ENCODE measurements at regions not wholly inside any gene's neighbourhood (a gene's known extent, or its start where the extent isn't known, plus 50 kb on each side); places are given as distances from the start of the nearest gene placed in this dataset.
"Not testable (repeated sequence)": the region's sequence is repeated elsewhere in the genome, so short reads cannot be mapped to it uniquely, and the experiment has no call there.

GRCh38 chr4:96993560-96993959 is 1149.7 kb downstream of the STPG2 start:
- no peak overlapping the region for H3K4me3 ChIP-seq
- no peaks in the 10 kb centered on the region for H3K36me3 ChIP-seq
- H3K9me3 ChIP-seq: no peaks in the 10 kb centered on the region
- no peak for DNase-seq
- no peaks in the 10 kb centered on the region for H3K27me3 ChIP-seq

GRCh38 chr4:97003715-97004114 is 1139.6 kb downstream of the STPG2 start:
- Histone ChIP-seq H3K36me3 (no peaks in the 10 kb centered on the region), H3K4me3 (no peak overlapping the region), H3K27me3 (no peaks in the 10 kb centered on the region), H3K9me3 (no peaks in the 10 kb centered on the region)
- no peak for DNase-seq

- no peak overlapping the region for H3K4me3 ChIP-seq
- no peak for DNase-seq
Observed at GRCh38 chr4:97013309-97013708, 1130.0 kb downstream of the STPG2 start.

GRCh38 chr4:97013711-97014110 is 1129.6 kb downstream of the STPG2 start:
- no peak overlapping the region for H3K4me3 ChIP-seq
- H3K27me3 ChIP-seq: no peaks in the 10 kb centered on the region
- no peaks in the 10 kb centered on the region for H3K36me3 ChIP-seq
- H3K9me3 ChIP-seq: no peaks in the 10 kb centered on the region
- DNase-seq: no peak

More at GRCh38 chr4:97013309-97013708, 1130.0 kb downstream of the STPG2 start:
- H3K9me3 ChIP-seq: no peaks in the 10 kb centered on the region
- H3K36me3 ChIP-seq: no peaks in the 10 kb centered on the region
- no peaks in the 10 kb centered on the region for H3K27me3 ChIP-seq

GRCh38 chr4:97015301-97015700 is 1128.0 kb downstream of the STPG2 start:
- Histone ChIP-seq H3K4me3 (no peak overlapping the region), H3K27me3 (no peaks in the 10 kb centered on the region), H3K36me3 (no peaks in the 10 kb centered on the region), H3K9me3 (no peaks in the 10 kb centered on the region)
- DNase-seq: no peak

GRCh38 chr4:97016186-97016907 is 1126.9 kb downstream of the STPG2 start:
- H3K27me3 ChIP-seq: no peaks in the 10 kb centered on the region
- H3K36me3 ChIP-seq: no peaks in the 10 kb centered on the region
- no peak overlapping the region for H3K4me3 ChIP-seq
- H3K9me3 ChIP-seq: no peaks in the 10 kb centered on the region
- no peak for DNase-seq

GRCh38 chr4:97027728-97028410 is 1115.4 kb downstream of the STPG2 start:
- no peaks in the 10 kb centered on the region for H3K27me3 ChIP-seq
- no peaks in the 10 kb centered on the region for H3K36me3 ChIP-seq
- no peak for DNase-seq
- H3K4me3 ChIP-seq: no peak overlapping the region
- no peaks in the 10 kb centered on the region for H3K9me3 ChIP-seq

GRCh38 chr4:97028785-97029184 is 1114.5 kb downstream of the STPG2 start:
- H3K4me3 ChIP-seq: no peak overlapping the region
- H3K27me3 ChIP-seq: no peaks in the 10 kb centered on the region
- no peaks in the 10 kb centered on the region for H3K36me3 ChIP-seq
- H3K9me3 ChIP-seq: no peaks in the 10 kb centered on the region
- DNase-seq: no peak

- not testable (repeated sequence) for H3K36me3 ChIP-seq, H3K27me3 ChIP-seq, H3K4me3 ChIP-seq, DNase-seq, H3K9me3 ChIP-seq
Observed at GRCh38 chr4:97037411-97038145, 1105.7 kb downstream of the STPG2 start.

- H3K9me3 ChIP-seq: no peaks in the 10 kb centered on the region
- no peaks in the 10 kb centered on the region for H3K27me3 ChIP-seq
- DNase-seq: no peak
- no peak overlapping the region for H3K4me3 ChIP-seq
- H3K36me3 ChIP-seq: no peaks in the 10 kb centered on the region
Observed at GRCh38 chr4:97038146-97038516, 1105.1 kb downstream of the STPG2 start.

- Histone ChIP-seq H3K36me3 (no peaks in the 10 kb centered on the region), H3K9me3 (no peaks in the 10 kb centered on the region), H3K4me3 (no peak overlapping the region), H3K27me3 (no peaks in the 10 kb centered on the region)
- DNase-seq: no peak
Observed at GRCh38 chr4:97072666-97073065, 1070.6 kb downstream of the STPG2 start.

- no peaks in the 10 kb centered on the region for H3K27me3 ChIP-seq
- DNase-seq: no peak
- H3K9me3 ChIP-seq: no peaks in the 10 kb centered on the region
- H3K36me3 ChIP-seq: no peaks in the 10 kb centered on the region
- no peak overlapping the region for H3K4me3 ChIP-seq
Observed at GRCh38 chr4:97073194-97073593, 1070.1 kb downstream of the STPG2 start.

- no peaks in the 10 kb centered on the region for H3K36me3 ChIP-seq
- H3K27me3 ChIP-seq: no peaks in the 10 kb centered on the region
- no peaks in the 10 kb centered on the region for H3K9me3 ChIP-seq
Observed at GRCh38 chr4:97074531-97074930, 1068.7 kb downstream of the STPG2 start.

GRCh38 chr4:97081951-97082350 is 1061.3 kb downstream of the STPG2 start:
- H3K36me3 ChIP-seq: no peaks in the 10 kb centered on the region
- H3K4me3 ChIP-seq: no peak overlapping the region

More at GRCh38 chr4:97074531-97074930, 1068.7 kb downstream of the STPG2 start:
- DNase-seq: no peak
- no peak overlapping the region for H3K4me3 ChIP-seq

GRCh38 chr4:97097036-97097435 is 1046.2 kb downstream of the STPG2 start:
- not testable (repeated sequence) for H3K36me3 ChIP-seq, H3K4me3 ChIP-seq, H3K9me3 ChIP-seq, H3K27me3 ChIP-seq, DNase-seq

More at GRCh38 chr4:97081951-97082350, 1061.3 kb downstream of the STPG2 start:
- Histone ChIP-seq H3K27me3 (no peaks in the 10 kb centered on the region), H3K9me3 (no peaks in the 10 kb centered on the region)
- DNase-seq: no peak

- H3K27me3 ChIP-seq, H3K4me3 ChIP-seq, DNase-seq, H3K9me3 ChIP-seq, H3K36me3 ChIP-seq: not testable (repeated sequence)
Observed at GRCh38 chr4:97101171-97101570, 1042.1 kb downstream of the STPG2 start.

GRCh38 chr4:97103252-97103651 is 1040.0 kb downstream of the STPG2 start:
- H3K27me3 ChIP-seq: no peaks in the 10 kb centered on the region
- no peak for DNase-seq
- no peak overlapping the region for H3K4me3 ChIP-seq
- no peaks in the 10 kb centered on the region for H3K36me3 ChIP-seq
- H3K9me3 ChIP-seq: no peaks in the 10 kb centered on the region
